Right cardiac atrium (tissue), 5 donors: ENCODE measurements at regions not wholly inside any gene's neighbourhood (a gene's known extent, or its start where the extent isn't known, plus 50 kb on each side); places are given as distances from the start of the nearest gene placed in this dataset.
A peak's percentile ranks its signal among the peaks of the same experiment; 100 is the strongest.
"Not testable (repeated sequence)": the region's sequence is repeated elsewhere in the genome, so short reads cannot be mapped to it uniquely, and the experiment has no call there.

Experiments used
- ATAC-seq, 2 donors: fragments of 200-7000 bp; cut with Tn5 transposase; one replicate each; pipeline versions ENCODE4 v1.8.0 to v1.9.1; 2020; ENCODE audit warnings: moderate library complexity in 2 of 2, mild to moderate bottlenecking in 1 of 2
- DNase-seq, 3 donors: peaks; one replicate each; pipeline ENCODE4 v3.0.0-alpha.2; 2020
- H3K27ac ChIP-seq: one replicate; pipeline ENCODE4 v1.5.1; 2013; ENCODE audit warnings: mild to moderate bottlenecking, low read length, control low read depth, moderate library complexity
- H3K27me3 ChIP-seq: one replicate; pipeline ENCODE4 v1.6.1; 2013; ENCODE audit not compliant: control insufficient read depth, insufficient read depth
- H3K4me1 ChIP-seq: one replicate; pipeline ENCODE4 v1.6.1; 2013; ENCODE audit warnings: low read length; ENCODE audit not compliant: control insufficient read depth, insufficient read depth
- H3K4me3 ChIP-seq: one replicate; pipeline ENCODE4 v1.5.1; 2013; ENCODE audit warnings: low read length, control low read depth
- H3K9me3 ChIP-seq: one replicate; pipeline ENCODE4 v1.6.1; 2013; ENCODE audit warnings: low read length; ENCODE audit not compliant: control insufficient read depth
- WGBS: extraction: QIAGEN DNeasy Blood & Tissue Kit; methylation state at CpG from one replicate; pipeline ENCODE4 v1.1.7; 2013; 5-methylcytosine and 5-hydroxymethylcytosine counted together
- intact Hi-C, 4 donors: fragments of 100-400 bp; cut with DNase I; formaldehyde crosslinking; loops; one replicate each; pipeline versions ENCODE4 v1.11.0 to v1.14.0; 2022 to 2023
- donor health status: healthy with polysubstance abuse.
- donor health status: DM: no; HTN: yes; CAD: no.
- donor health status: DM: no; HTN: no; CAD: no.
- donor health status: DM: no; HTN: yes; CAD: no; lungs with severe emphysema.
- donor health status: DM: yes; HTN: yes; CAD: no.

DNA sequence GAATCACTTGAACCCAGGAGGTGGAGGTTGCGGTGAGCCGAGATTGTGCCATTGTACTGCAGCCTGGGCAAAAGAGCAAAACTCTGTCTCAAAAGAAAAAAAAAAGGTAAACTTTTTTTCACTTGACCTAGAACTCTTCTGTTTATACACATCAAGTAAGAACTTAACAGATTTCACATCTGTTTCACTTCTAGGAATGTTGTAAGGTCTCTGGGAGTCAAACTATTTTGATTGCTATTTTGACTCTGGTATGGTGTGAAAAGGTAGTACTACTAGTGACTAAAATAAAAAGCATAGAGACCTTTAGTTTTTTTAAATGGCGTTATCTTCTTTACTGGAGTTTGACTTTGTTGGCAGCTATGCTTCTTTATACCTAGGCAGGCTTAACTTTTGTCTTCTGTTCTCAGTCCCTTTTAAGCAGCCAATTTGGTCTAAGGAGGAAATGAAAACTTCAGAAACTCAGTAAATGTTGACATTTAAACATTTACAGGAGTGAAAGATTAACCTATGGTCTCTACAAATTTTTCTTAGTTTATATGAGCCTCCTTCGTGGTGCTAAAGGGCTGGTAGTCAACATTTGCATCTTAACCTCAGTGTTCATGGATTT, 84.7 kb downstream of the METTL2B start:
- intact Hi-C loops, H3K9me3 ChIP-seq, H3K4me1 ChIP-seq, H3K27ac ChIP-seq, DNase-seq, H3K4me3 ChIP-seq, H3K27me3 ChIP-seq, ATAC-seq: not testable (repeated sequence)
- 64% methylated on average over 4 of the region's 4 CpGs for WGBS

DNA sequence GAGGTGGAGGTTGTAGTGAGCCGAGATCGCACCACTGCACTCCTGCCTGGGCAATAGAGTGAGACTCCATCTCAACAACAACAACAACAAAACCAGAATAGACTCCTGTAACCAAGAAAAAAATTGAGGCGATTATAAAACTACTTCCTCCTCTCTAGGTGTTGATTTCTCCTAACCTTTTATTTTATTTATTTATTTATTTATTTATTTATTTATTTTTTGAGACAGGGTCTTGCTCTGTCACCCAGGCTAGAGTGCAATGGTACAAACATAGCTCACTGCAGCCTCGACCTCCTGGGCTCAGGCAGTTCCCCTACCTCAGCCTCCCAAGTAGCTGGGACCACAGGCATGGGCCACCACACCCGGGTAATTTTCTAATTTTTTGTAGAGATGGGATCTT, 86.2 kb downstream of the METTL2B start:
- H3K9me3 ChIP-seq, ATAC-seq, DNase-seq, H3K27me3 ChIP-seq, H3K27ac ChIP-seq, intact Hi-C loops, H3K4me3 ChIP-seq, H3K4me1 ChIP-seq: not testable (repeated sequence)
- 95% methylated on average over 5 of the region's 5 CpGs for WGBS

DNA sequence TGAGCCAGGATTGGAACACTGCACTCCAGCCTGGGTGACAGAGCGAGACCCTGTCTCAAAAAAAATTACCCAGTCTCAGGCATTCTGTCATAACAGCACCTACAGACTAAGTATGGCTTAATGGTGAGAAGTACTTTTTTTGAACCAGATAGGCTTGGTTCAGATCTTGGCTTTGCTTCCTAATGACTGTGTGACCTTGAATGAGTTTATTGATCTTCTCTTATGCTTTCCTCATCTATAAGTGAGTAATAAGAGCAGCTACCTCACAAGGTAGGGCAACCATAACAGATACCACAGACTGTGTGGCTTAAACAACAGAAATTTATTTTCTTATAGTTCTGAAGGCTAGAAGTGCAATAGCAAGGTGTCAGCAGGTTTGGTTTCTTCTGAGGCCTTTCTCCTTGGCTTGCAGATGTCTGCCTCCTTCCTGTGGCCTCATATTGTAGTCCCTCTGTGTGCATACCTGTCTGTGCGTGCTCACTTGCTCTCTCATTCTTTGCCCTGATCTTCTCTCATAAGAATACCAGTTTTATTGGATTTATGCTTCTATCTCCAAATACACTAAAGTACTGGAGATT, 87.7 kb downstream of the METTL2B start:
- intact Hi-C loops, H3K27ac ChIP-seq, H3K4me3 ChIP-seq, H3K4me1 ChIP-seq, DNase-seq, H3K9me3 ChIP-seq, H3K27me3 ChIP-seq: not testable (repeated sequence)
- 96% methylated on average over 1 of the region's 2 CpGs for WGBS
- peak in 1 of 2 donors; percentile 29 for ATAC-seq

DNA sequence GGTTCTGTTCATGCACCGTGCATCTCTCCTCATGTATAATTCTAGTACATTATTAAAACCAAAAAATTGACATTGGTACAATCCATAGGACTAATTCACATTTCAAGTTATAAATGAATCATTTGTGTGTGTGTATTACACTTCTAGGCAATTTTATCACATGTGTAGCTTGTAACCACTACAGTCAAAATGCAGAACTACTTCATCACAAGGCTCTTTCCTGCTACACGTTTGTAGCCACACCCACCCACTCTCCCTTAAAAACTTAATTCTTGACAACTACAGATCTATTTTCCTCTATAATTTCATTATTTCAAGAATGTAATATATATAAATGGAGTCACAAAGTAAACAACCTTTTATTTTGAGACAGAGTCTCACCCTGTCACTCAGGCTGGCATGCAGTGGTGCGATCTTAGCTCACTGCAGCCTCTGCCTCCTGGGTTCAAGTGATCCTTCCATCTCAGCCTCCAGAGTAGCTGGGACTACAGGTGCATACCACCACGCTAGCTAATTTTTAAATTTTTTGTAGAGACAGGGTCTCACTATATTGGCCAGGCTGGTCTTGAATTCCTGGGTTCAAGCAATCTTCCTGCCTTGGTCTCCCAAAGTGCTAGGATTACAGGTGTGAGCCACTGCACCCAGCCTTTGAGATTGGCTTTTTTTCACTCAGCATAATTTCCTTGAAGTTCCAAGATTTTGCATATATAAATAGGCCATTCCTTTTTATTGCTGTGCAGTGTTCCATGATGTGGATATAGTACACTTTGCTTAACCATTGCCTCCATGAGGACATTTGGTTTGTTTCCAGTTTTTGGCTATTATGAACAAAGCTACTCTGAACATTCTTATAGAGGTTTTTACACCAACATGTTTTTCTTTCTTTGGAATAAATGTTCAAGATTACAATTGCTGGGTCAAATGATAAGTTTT, 88.7 kb downstream of the METTL2B start:
- DNase-seq, H3K27ac ChIP-seq, H3K4me1 ChIP-seq, intact Hi-C loops, H3K4me3 ChIP-seq, H3K27me3 ChIP-seq, ATAC-seq, H3K9me3 ChIP-seq: not testable (repeated sequence)
- 76% methylated on average over 4 of the region's 4 CpGs for WGBS

DNA sequence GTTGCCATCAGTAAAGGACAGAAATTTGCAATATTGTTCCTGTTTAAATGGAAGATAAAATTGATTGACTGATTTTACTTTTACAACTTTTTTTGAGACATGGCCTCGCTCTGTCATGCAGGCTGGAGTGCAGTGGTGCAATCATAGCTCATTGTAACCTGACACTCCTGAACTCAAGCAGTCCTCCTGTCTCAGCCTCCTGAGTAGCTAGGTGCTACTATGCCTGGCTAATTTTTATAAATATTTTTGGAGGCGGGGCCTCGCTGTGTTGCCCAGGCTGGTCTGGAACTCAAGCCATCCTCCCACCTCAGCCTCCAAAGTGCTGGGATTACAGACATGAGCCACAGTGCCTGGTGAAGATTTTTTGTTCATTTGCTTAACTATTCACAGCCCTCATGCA, 96.8 kb upstream of the GARIN1A start:
- ATAC-seq, H3K27me3 ChIP-seq, intact Hi-C loops, H3K27ac ChIP-seq, H3K9me3 ChIP-seq, DNase-seq, H3K4me3 ChIP-seq, H3K4me1 ChIP-seq: not testable (repeated sequence)
- WGBS = 99% methylated on average over 3 of the region's 3 CpGs

DNA sequence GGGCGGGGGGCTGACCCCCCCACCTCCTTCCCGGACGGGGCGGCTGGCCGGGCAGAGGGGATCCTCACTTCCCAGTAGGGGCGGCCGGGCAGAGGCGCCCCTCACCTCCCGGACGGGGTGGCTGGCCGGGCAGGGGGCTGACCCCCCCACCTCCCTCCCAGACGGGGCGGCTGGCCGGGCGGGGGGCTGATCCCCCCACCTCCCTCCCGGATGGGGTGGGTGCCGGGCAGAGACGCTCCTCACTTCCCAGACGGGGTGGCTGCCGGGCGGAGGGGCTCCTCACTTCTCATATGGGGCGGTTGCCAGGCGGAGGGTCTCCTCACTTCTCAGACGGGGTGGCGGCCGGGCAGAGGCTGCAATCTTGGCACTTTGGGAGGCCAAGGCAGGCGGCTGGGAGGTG, 95.1 kb upstream of the GARIN1A start:
- H3K9me3 ChIP-seq, H3K4me1 ChIP-seq, ATAC-seq, H3K27ac ChIP-seq, H3K4me3 ChIP-seq, intact Hi-C loops, H3K27me3 ChIP-seq: not testable (repeated sequence)
- DNase-seq = peak in 1 of 3 donors; percentile 51
- WGBS = 96% methylated on average over 21 of the region's 27 CpGs

DNA sequence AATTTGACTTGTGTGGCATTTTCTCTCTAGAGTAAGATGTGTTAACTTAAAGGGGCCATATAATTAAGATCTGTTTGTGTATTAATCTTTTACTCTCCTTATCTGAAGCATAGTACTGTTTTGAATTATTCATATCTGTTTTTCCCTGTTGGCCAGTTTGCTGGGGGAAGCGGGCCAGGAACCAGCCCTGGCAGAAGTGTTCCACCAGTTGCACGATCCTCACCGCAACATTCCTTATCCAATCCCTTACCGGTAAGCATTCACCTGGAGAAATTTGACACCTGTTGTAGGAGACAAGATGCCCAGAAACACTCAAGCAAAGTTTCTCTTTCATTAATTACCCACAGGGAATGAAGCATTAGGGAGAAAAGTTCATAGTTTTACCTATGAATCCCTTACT, 92.2 kb upstream of the GARIN1A start:
- intact Hi-C loops, DNase-seq, H3K4me3 ChIP-seq, H3K27me3 ChIP-seq, H3K4me1 ChIP-seq, H3K9me3 ChIP-seq, ATAC-seq, H3K27ac ChIP-seq: not testable (repeated sequence)
- WGBS = 41% methylated on average over 4 of the region's 4 CpGs

DNA sequence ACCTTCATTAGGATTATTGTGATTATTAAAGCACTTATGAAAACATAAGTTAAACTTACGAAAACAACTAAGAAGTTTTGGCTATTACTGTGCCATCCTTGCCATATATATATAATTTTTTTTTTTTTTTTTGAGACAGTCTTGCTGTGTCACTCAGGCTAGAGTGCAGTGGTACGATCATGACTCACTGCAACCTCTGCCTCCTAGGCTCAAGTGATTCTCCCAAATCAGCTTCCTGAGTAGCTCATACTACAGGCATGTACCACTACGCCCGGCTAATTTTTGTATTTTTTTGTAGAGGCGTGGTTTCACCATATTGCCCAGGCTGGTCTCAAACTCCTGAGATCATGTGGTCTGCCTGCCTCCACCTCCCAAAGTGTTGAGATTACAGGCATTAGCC, 91.0 kb upstream of the GARIN1A start:
- intact Hi-C loops, H3K4me3 ChIP-seq, H3K27ac ChIP-seq, H3K9me3 ChIP-seq, H3K27me3 ChIP-seq, DNase-seq, ATAC-seq, H3K4me1 ChIP-seq: not testable (repeated sequence)
- 91% methylated on average over 5 of the region's 5 CpGs for WGBS

DNA sequence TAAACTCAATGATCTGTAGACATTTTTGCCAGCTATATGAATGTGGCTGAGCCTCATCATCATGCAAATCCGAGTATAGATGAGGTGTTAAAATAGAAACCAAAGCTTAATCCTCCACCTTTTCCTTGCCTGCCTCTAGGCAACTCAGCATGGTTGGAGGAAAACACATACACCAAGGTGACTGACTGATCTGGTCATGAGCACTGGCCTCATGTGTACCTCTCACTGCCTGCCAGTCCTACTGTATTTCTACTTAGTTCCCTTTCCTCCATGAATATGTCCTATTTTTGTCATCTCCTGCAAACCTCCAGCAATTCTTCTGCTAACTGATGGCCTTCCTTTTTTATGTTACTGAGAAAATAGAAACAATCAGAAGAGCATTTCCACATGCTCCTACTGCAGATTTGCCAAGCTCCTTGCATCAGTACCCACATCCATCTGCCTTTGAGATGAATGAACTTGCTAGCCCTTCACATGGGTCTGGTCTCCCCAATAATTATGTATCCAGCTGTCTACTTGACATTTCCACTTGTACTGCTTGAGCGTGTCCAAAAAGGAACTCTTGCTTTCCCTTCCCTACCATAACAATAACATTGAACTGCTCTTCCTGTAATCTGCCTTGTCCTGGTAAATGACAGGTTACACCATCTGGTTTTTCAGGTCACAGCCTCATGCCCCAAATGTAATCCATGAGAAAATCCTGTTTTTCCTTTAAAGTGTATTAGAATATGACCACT, 90.1 kb upstream of the GARIN1A start:
- H3K4me1 ChIP-seq, H3K4me3 ChIP-seq, H3K27ac ChIP-seq, H3K9me3 ChIP-seq, ATAC-seq, DNase-seq, H3K27me3 ChIP-seq, intact Hi-C loops: not testable (repeated sequence)
- 56% methylated on average over 2 of the region's 2 CpGs for WGBS

DNA sequence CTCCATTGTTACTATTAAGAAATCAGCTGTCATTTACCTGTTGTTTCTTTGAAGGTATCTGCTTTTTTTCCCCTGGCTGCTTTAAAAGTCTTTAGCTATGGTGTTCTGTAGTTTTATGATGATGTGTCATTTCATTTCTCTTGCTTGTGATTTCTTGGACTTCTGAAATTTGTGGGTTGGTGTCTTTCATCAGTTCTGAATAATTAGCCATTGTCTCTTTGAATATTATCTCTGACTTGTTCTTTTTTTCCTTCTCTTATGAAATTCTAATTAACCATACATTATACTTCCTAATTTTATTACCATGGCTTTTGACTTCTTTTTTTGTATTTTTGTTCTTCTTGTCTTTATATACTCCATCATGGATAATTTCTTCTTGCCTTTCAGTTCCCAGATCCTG, 85.4 kb upstream of the GARIN1A start:
- H3K27ac ChIP-seq, H3K4me1 ChIP-seq, H3K4me3 ChIP-seq, H3K27me3 ChIP-seq, ATAC-seq, intact Hi-C loops, H3K9me3 ChIP-seq, DNase-seq: not testable (repeated sequence)

DNA sequence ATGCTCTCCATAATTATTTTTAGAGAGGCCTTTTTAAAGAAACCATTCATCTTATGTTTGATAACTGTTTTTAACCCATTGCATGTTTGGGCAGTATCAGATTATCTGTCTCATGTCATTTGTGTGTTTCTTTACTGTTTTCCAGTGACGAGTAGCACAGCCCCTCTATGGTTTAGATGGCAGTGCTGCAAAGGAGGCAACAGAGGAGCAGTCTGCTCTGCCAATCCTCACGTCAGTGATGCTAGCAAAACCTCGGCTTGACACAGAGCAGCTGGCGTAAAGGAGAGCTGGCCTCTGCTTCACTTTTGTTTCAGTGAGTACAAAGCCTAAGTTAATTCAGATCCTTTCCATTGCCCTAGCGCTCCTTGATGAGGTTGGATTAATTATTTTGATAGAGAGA, 80.4 kb upstream of the GARIN1A start:
- ATAC-seq = no peak
- no peaks in the 10 kb centered on the region for H3K4me1 ChIP-seq
- peak in 1 of 3 donors; percentile 46 for DNase-seq
- WGBS = 76% methylated on average over 5 of the region's 5 CpGs
- H3K9me3 ChIP-seq = no peaks in the 10 kb centered on the region
- no peaks in the 10 kb centered on the region for H3K27me3 ChIP-seq
- intact Hi-C loops = no loop called here
- no peak overlapping the region for H3K27ac ChIP-seq
- H3K4me3 ChIP-seq = no peak overlapping the region
